HEK293 (cell line): ENCODE measurements at regions not wholly inside any gene's neighbourhood (a gene's known extent, or its start where the extent isn't known, plus 50 kb on each side); places are given as distances from the start of the nearest gene placed in this dataset.

Experiments
- CTCF ChIP-seq: fragments of 450-650 bp; formaldehyde crosslinking; IDR thresholded peaks from 2 replicates; pipeline ENCODE4 v1.5.1; 2016; ENCODE audit warnings: missing biosample characterization, missing genetic modification characterization
- SCRT2 ChIP-seq: fragments of 450-650 bp; formaldehyde crosslinking; IDR thresholded peaks from 2 replicates; pipeline ENCODE4 v1.5.1; 2016; ENCODE audit warnings: missing biosample characterization, missing genetic modification characterization
- ZNF341 ChIP-seq: fragments of 450-650 bp; formaldehyde crosslinking; IDR thresholded peaks from 2 replicates; pipeline ENCODE4; 2016; ENCODE audit warnings: low read depth, missing biosample characterization, missing genetic modification characterization
- ZNF580 ChIP-seq: fragments of 450-650 bp; formaldehyde crosslinking; IDR thresholded peaks from 2 replicates; pipeline ENCODE4 v1.5.1; 2016; ENCODE audit warnings: missing biosample characterization, missing genetic modification characterization

- TF ChIP-seq ZNF580 (tag by site-specific recombination) (no peak), CTCF (tag by site-specific recombination) (no peak), ZNF341 (tag by site-specific recombination) (no peak), SCRT2 (tag by site-specific recombination) (no peak)
Measured at GRCh38 chr5:156188016-156188415, 138.9 kb upstream of the SGCD start.
